Chondrocyte (in vitro differentiated cells): ENCODE measurements at regions not wholly inside any gene's neighbourhood (a gene's known extent, or its start where the extent isn't known, plus 50 kb on each side); places are given as distances from the start of the nearest gene placed in this dataset.

Experiments used
- DNase-seq: peaks from one replicate; pipeline ENCODE4 v3.0.0; 2021; ENCODE audit warnings: mixed read lengths, low spot score
- H3K27ac Mint-ChIP-seq: one replicate; pipeline ENCODE4 v1.8.0; 2021; ENCODE audit warnings: mild to moderate bottlenecking, moderate library complexity, mixed read lengths; ENCODE audit not compliant: unreplicated experiment
- H3K27me3 Mint-ChIP-seq: 2 replicates; pipeline ENCODE4 v1.8.0; 2021; ENCODE audit warnings: low read depth, mixed read lengths
- H3K36me3 Mint-ChIP-seq: 2 replicates; pipeline ENCODE4 v1.8.0; 2021; ENCODE audit warnings: low read depth, mixed read lengths
- H3K4me1 Mint-ChIP-seq: 2 replicates; pipeline ENCODE4 v1.8.0; 2021; ENCODE audit warnings: low read depth, mild to moderate bottlenecking, mixed read lengths
- H3K4me3 Mint-ChIP-seq: one replicate; pipeline ENCODE4 v1.8.0; 2021; ENCODE audit warnings: mild to moderate bottlenecking, moderate library complexity, mixed read lengths; ENCODE audit not compliant: unreplicated experiment
- H3K9me3 Mint-ChIP-seq: 2 replicates; pipeline ENCODE4 v1.8.0; 2021; ENCODE audit warnings: low read depth, mixed read lengths
- CTCF ChIP-seq: fragments of 200-600 bp; sonication (generic); IDR thresholded peaks from 2 replicates; pipeline ENCODE4 v1.5.0; 2021; ENCODE audit warnings: antibody characterized with exemption, mild to moderate bottlenecking, moderate library complexity

DNA sequence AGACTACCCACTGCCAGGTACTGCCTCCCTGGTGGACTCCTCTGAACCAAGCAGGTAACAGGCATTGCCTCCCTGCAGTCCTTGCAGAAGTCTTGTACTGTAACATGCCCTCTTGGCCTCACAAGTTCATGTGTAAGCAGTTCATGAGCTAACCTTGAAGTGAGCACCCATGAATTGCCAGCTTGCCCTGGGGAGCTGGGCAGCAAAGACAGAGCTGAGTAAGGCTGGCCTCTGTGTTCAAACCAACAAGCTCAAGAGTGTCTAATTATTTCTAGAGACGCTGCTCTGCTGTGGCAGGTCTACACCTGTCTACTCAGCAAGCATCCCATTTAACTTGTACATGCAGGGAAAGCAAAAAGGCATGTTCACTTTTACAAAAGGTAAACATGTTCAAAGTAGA is 113.5 kb downstream of the FEM1C start:
- DNase-seq = no peak
- peaks cover 2% of the 10 kb centered on the region for H3K27me3 Mint-ChIP-seq
- no peaks in the 10 kb centered on the region for H3K36me3 Mint-ChIP-seq
- no peak for TF ChIP-seq CTCF
- no peak overlapping the region for H3K4me3 Mint-ChIP-seq
- H3K4me1 Mint-ChIP-seq = peaks cover 13% of the 10 kb centered on the region
- H3K27ac Mint-ChIP-seq = no peak overlapping the region
- H3K9me3 Mint-ChIP-seq = no peaks in the 10 kb centered on the region

DNA sequence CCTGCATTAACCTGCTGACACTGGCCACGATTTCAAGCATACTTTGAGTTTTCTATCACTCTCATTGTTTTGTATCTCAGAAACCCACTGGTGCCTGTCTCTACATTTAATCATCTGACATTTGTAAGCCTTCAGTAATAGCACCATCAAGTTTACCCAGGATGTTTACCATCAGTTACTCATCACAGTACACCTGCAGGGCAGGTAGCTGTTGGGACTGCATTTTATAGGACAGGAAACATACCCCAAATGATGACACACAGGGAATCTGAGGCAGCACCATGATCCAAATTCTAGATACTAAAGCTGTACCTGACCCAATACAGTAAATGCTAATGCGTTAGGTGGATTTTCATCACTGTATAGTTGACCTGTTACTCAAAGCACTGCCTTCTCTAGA is 114.2 kb downstream of the FEM1C start:
- DNase-seq = no peak
- no peaks in the 10 kb centered on the region for H3K9me3 Mint-ChIP-seq
- no peak for TF ChIP-seq CTCF
- peaks cover 2% of the 10 kb centered on the region for H3K27me3 Mint-ChIP-seq
- no peak overlapping the region for H3K27ac Mint-ChIP-seq
- H3K36me3 Mint-ChIP-seq = no peaks in the 10 kb centered on the region
- no peak overlapping the region for H3K4me3 Mint-ChIP-seq
- H3K4me1 Mint-ChIP-seq = peaks cover 13% of the 10 kb centered on the region

DNA sequence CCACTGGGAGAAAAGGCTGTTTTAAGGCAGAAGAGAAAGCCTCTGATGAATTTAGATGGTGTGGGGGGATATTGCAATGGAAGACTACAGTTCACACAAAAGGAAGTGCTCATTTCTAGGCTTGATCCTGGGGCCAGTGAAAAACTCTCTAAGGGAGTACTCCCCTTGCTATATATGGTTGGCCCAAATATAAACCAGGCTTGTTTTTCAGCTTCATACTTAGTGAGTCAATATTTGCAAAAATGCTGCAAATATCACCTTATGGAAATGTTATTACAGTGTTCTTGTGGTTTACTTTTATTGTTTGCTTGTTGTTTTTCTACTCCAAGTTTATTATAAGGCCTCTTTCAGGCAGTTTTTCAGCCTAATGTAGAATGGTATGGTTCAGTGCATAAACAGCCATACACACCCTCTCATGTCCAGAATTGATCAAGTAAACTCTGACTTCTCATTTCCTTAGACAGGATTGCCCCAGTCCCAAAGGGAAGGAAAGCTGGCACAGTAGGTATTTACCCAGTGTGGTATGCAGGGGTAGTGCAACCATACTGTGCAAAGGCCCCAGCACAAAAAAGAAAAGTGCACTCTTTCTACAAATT is 115.1 kb downstream of the FEM1C start:
- peaks cover 13% of the 10 kb centered on the region for H3K4me1 Mint-ChIP-seq
- no peak for DNase-seq
- H3K27ac Mint-ChIP-seq = no peak overlapping the region
- no peaks in the 10 kb centered on the region for H3K36me3 Mint-ChIP-seq
- peaks cover 2% of the 10 kb centered on the region for H3K27me3 Mint-ChIP-seq
- H3K4me3 Mint-ChIP-seq = no peak overlapping the region
- H3K9me3 Mint-ChIP-seq = no peaks in the 10 kb centered on the region
- no peak for TF ChIP-seq CTCF

DNA sequence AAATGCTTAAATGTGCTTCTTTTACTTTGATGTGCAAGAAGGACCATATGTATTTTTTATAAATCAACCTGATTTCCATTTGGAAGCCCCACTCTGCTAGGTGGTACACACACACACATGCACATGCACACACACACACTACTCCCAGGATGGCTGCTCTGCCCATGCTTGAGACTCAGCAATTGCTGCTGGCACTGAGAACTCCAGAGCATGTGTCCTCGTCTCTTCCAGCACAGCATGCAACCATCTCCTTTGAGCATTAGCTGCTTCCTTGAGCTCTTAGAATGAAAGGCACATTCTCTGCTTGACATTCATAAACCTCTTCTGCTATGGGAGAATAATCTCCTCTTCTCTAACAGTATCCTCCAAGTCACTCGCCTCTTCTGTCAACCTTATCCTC is 115.9 kb downstream of the FEM1C start:
- no peak overlapping the region for H3K4me3 Mint-ChIP-seq
- no peak for DNase-seq
- no peaks in the 10 kb centered on the region for H3K36me3 Mint-ChIP-seq
- no peaks in the 10 kb centered on the region for H3K27me3 Mint-ChIP-seq
- H3K27ac Mint-ChIP-seq = no peak overlapping the region
- no peak for TF ChIP-seq CTCF
- peaks cover 15% of the 10 kb centered on the region for H3K4me1 Mint-ChIP-seq
- H3K9me3 Mint-ChIP-seq = no peaks in the 10 kb centered on the region

DNA sequence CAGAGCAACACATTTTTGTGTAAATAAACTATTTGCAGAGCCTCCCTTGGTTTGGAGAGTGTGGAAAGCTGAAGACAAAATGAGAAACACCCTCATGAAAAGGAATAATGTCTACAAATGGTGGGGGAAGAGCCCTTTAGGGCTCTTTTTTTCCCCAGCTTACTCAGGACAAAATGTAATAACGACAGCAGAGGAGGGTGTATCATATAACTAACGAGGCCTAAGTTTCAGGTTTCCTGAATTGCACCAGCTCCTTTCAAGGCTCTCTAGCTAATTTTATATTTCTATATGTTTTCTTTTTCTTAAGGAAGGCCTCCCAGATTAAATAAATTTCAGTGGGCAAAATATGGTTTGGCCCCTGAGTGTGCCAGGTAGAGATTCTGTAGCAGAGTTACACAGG is 116.3 kb downstream of the FEM1C start:
- H3K9me3 Mint-ChIP-seq = no peaks in the 10 kb centered on the region
- H3K4me1 Mint-ChIP-seq = peaks cover 19% of the 10 kb centered on the region
- H3K36me3 Mint-ChIP-seq = no peaks in the 10 kb centered on the region
- TF ChIP-seq CTCF = no peak
- no peaks in the 10 kb centered on the region for H3K27me3 Mint-ChIP-seq
- H3K4me3 Mint-ChIP-seq = no peak overlapping the region
- no peak overlapping the region for H3K27ac Mint-ChIP-seq
- no peak for DNase-seq
